Mucosa of gallbladder (tissue), 1 donor: ENCODE measurements at regions not wholly inside any gene's neighbourhood (a gene's known extent, or its start where the extent isn't known, plus 50 kb on each side); places are given as distances from the start of the nearest gene placed in this dataset.
"Not testable (repeated sequence)": the region's sequence is repeated elsewhere in the genome, so short reads cannot be mapped to it uniquely, and the experiment has no call there.

ENCODE experiments used
- DNase-seq: peaks from one replicate; pipeline ENCODE4 v3.0.0-alpha.2; 2020; ENCODE audit warnings: low spot score
- donor health status: DM: no; HTN: no; CAD: no.

DNA sequence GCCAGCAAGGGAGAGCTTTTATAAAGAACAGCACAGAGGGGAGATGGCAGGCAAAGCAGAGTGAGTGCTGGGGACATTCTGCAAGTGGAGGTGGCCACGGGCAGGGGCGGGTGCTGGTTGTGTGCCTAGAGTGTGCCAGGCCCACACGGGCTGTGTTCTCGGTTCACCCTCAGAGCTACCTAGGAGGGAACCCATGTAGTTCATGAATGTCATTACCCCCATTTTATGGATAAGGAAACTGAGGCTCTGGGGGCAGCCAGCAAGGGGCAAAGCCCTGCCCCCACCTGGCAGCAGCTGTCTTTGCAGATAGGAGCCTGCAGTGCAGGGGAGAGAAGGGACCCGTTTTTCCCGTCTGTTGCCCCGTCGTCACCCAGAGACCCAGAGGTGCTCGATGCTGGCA, 85.2 kb upstream of the NCOR2 start:
- DNase-seq = no peak

DNA sequence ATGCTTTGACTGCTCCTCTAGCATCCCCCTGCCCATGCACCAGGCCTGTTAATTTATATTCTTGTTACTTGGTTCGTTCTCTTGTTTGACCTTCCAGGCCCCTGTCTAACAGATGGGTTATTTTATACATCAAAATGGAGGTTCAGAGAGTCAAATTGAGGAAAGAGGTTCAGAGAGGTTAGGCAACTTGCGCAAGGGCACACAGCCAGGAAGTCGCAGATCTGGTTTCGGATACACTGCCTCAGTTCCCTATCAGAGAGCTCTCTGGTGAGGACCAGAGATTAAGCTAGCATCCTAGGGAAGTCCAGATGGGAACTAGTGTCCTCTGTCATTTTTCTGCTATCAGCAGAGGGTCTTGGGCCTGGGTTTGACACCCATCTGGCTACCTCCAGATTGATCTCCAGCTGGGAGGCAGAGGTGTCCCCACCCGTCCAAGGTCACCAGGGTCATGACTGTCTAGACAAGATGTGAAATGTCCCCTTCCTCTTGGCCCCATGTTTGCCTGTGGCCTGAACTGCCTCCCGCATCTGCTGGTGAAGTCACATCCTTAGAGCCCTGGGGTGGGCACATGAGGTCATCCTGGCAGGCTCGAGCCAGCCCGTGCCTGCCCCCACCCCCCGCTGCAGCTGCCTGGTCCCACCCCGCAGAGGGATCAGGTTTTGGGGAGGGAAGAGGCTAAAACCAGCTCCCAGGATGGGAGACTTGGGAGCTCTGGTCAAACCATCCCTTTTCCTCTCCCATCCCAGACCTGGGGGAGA, 84.3 kb upstream of the NCOR2 start:
- no peak for DNase-seq

DNA sequence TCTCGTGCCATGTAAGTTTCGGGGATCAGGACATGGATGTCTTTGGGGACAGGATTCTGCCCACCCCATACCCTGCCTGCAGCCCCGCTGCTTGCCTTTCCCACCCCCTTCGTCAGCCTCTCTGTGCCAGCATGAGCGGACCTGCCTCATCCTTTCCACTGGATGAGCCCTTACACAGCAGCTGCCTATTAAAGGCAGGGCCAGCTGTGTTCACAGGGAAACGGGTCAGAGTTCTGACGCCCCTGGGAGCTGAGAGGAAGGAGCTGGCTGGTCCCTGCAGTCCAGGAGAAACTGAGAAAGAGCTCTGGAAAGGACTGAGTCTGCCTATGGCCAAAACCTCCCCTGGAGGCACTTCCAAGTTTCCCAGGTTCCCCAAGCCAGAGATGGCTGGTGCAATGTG, 83.5 kb upstream of the NCOR2 start:
- DNase-seq = no peak

DNA sequence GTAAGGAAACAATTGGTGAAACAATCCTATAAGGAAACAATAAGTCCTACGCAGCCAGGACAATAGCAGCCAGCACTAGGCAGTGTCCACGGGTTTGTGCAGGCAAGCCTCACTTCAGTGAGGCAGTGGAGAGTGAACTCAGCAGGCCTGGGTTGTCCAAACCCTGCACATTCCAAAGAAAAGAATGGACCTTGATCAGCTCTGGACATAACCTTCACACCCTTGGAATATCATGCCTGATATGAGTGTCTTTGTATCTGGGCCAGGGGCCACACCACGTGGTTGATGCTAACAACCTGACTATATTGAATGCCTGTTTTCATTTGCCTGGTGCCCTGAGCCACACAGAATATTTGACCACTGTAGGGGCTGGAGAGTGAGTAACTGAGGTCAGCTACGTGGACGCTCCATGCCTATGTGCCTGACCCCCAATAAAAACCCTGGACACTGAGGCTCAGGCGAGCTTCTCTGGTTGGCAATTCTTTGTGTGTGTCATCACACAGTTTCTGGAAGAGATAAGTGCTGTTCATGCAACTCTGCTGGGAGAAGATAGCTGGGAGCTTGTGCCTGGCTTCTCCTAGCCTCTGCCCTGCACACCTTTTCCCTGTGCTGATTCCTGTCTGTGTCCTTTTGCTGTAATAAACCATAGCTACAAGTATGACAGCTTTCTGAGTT, 81.4 kb upstream of the NCOR2 start:
- DNase-seq = no peak

DNA sequence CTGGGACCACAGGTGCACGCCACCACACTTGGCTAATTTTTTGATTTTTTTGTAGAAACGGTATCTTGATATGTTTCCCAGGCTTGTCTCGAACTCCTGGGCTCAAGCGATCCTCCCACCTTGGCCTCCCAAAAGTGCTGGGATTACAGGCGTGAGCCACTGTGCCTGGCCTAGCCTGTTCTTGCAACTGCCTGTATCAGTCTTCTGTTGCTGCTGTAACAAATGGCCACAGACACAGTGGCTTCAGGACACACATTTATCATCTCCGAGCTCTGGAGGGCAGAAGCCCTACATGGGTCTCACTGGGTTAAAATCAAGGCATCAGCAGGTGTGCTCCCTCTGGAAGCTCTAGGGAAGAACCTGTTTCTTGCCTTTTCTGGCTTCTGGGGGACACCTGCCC, 79.9 kb upstream of the NCOR2 start:
- DNase-seq = no peak

DNA sequence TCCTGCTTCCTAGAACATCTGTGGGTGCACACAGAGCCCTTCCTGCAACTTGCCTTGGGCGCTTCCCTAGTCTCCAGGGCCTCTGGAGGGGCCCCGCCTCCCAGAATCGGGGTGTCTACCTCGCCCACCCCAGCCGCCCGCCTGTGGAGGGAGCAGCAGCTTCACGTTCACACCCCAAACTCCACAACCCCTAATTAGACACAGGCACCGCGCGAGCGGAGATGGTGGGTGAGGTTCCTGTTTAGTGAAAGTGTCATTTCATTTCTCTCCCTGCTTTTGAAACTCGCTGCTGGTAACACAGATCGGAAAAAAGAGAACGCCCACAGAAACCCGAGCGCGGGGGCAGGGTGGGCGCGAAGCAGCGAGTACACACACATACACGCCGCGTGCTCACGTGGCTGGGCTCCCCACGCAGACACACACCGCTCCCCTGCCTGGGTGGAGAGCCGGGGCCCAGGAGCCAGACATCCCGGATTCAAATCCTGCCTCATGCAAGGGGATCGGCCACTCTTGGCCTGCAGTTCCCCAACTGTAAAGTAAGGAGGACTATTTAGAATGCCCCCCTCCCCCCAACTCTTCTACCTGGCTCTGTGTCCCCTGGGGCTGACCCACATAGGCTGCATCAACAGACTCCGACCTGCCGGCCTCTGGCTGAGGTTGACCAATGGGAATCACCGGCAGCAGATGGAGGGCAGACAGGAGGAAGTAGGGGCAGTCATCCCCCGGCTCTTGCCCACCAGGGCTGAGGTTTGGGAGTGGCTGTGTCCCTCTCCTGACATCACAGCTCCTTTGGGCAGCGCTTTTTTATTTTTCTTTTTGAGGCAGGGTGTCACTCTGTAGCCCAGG, 79.2 kb upstream of the NCOR2 start:
- DNase-seq = no peak

DNA sequence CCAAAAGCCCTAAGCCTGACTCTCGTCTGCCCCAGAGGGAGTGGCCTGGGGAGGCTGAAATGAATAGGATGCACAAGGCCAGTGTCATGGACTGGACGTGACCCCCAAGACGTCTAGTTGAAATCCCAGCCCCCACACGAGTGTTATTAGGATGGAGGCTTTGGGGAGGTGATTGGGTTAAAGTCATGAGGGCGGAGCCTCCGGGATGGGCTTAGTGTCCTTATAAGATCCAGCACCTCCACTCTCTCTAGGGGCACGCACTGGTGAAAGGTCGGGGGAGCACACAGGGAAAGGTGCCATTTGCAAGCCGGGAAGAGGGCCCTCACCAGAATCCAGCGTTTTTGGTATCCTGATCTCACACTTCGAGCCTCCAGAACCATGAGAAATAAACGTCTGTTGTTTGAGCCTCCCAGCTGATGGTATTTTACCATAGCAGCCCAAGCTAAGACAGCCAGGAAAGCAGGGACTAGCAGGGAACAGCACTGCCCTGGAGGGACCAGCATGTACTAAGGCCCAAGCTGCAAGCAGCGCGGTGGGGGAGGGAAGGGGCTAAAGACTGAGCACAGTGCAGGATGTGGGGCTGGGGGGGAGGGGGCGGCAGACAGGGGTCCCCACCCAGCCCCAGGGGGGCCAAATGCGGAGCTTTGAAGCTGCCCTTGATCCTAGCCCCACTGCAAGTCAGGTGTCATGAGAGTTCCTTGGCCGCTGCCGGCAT, 78.3 kb upstream of the NCOR2 start:
- no peak for DNase-seq

DNA sequence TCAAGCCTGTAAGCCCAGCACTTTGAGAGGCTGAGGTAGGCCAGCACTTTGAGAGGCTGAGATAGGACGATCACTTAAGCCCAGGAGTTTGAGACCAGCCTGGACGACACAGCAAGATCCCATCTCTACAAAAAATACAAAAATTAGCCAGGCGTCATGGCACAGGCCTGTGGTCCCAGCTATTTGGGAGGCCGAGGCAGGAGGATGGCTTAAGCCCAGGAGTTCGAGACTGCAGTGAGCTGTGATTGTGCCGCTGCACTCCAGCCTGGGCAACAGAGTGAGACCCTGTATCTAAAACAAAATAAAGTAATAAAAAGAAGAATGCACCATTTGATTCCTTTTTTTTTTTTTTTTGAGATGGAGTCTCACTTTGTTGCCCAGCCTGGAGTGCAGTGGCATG, 76.4 kb upstream of the NCOR2 start:
- not testable (repeated sequence) for DNase-seq

DNA sequence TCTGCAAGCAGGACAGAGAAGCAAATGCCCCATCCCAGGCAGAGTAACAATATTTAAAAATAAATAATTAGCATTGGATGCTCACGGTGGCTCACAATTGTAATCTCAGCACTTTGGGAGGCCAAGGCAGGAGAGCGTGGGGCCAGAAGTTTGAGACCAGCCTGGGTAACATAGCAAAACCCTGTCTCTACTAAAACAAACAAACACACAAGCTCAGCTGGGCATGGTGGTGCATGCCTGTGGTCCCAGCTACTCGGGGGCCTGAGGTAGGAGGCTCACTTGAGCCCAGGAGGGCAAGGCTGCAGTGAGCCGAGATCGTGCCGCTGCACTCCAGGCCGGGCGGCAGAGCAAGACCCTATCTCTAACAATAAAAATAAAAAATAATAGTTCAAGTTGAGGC, 74.7 kb upstream of the NCOR2 start:
- DNase-seq = no peak

DNA sequence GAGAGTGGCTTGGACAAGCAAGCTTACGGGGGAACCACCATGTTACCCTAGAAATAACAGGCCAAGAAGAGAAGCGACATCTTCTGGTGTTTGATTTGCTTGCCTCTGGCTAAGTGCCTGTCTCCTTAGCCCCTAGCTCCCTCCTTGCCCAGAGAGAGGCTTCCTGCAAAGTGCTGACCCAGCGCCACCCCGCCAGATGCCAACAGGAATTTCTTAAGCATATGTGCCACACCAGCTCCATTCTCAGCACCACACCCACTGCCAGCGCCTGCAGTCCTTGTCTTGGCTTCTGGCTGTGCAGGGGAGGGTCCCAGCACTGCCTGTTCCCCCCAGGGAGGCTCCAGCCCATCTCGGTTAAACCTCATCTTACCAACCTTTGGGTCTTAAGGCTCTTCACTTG, 74.2 kb upstream of the NCOR2 start:
- no peak for DNase-seq

DNA sequence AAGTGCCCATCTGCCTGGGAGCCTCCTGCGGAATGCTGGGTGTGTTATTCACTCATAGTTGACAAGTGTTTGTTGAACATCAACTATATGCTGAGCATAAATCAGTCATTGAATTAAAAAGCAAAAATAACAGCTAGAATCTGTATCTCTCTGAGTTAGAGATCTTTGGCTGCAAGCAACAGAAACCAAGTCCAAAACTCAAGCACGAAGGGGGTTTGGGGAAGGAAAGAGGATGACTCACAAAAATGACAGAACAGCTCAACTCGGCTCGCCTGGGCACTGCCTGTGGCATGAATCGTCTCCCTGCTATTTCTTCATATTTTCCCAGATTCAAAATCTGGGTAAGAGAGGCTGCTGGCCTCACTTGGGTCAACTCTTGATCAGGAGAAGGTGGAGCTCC, 72.6 kb upstream of the NCOR2 start:
- DNase-seq = no peak

DNA sequence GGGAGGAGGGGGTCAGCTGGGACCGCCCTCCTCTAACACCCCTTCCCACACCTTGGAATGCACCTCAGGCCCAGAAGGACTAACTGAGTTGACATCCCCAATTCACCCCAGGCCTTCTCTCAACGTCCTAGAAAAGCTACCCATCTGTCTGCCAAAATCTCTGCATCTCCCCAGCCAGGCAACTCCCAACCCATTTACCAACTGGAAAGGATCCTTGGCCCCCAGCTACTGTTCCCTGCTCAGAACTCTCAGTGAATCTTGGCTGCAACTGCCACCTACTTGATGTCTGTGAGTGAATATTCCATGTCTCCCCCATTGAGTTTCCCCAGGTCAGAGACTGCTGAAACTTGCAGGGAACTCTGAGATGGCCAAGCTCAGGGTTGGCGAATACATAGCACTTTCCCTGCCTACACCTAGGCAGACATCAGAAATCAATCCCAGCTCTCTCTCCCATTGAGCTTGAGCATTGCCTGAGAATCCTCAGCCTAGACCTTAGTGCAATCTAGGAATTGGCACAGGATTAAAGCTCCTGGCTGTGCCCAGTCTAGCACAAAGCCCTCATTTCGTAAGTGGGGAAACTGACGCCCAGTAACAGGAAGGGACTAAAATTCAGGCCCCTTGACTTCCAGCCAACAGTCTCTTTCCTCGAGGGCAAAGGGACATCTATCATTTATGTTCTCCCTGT, 71.9 kb upstream of the NCOR2 start:
- DNase-seq = no peak

DNA sequence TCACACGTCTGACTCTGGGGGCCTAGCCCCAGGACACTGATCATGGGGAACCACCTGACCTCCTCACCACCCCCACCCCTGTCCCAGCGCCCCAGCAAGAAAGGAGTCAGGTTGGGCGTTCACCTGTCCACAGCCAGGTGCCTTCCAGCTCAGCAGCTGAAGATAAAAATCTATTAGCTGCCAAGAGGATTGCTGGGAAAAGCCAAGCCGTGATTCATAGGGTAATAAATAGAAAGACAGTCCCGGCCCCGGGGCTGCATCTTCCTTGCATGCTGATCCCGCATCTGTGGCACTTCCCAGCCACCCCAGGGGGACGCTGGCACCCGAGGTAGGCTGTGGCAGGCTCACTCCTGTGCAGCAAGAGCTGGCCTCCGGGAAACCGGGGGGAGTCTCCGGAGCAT, 70.2 kb upstream of the NCOR2 start:
- no peak for DNase-seq

DNA sequence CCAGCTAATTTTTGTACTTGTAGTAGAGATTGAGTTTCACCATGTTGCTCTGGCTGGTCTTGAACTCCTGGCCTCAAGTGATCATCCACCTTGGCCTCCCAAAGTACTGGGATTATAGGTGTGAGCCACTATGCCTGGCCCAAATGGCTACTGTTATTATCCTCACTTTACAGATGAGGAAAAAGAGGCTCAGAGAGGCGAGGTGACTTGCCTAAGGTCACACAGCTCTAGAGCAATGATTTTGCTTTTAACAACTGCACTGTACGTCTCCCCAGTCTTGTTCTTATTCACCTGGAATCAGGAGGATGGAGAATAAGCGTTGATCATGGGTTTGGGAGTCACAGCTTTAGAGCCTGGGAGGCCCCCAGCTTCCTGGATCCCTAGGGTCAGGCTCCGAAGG, 69.8 kb upstream of the NCOR2 start:
- DNase-seq = no peak

DNA sequence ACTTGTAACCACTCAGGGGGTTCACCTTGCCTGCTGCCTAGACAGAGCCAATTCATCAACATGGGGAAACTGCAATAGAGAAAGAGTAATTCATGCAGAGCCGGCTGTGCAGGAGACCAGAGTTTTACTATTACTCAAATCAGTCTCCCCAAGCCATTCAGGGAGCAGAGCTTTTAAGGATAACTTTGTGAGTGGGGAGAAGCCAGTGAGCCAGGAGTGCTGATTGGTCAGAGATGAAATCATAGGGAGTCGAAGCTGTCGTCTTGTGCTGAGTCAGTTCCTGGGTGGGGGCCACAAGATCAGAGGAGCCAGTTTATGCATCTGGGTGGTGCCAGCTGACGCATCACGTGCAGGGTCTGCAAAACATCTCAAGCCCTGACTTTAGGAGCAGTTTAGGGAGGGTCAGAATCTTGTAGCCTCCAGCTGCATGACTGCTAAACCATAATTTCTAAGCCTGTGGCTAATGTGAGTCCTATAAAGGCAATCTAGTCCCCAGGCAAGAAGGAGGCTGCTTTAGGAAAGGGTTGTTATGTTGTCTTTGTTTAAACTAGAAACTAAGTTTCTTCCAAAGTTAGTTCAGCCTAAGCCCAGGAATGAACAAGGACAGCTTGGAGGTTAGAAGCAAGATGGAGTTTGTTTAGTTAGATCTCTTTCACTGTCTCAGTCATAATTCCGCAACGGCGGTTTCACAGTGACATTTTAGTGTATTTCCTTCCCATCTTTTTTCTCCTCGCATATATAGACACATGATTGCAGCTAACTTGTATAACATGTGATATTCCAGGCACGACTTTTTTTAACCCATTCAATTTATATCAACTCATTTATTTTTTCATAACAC, 68.9 kb upstream of the NCOR2 start:
- peak; percentile 37 for DNase-seq

DNA sequence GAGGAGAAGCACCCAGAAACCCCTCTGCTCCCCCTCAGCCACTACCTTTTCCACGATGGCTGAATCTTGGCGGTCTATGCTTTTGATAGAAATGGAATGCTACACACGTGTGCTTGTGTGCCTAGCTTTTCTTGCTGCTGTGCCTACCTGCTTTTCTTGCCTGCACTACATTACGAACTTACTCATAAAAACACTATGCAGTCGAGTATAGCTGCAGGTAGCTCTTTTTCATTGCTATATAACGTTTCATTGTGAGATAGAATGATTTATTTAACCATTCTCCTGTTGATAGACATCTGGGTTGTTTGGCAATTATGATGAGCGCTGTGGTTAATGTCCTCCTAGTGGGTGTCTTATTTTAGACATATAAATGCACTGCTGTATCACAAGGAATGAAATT, 67.9 kb upstream of the NCOR2 start:
- no peak for DNase-seq

DNA sequence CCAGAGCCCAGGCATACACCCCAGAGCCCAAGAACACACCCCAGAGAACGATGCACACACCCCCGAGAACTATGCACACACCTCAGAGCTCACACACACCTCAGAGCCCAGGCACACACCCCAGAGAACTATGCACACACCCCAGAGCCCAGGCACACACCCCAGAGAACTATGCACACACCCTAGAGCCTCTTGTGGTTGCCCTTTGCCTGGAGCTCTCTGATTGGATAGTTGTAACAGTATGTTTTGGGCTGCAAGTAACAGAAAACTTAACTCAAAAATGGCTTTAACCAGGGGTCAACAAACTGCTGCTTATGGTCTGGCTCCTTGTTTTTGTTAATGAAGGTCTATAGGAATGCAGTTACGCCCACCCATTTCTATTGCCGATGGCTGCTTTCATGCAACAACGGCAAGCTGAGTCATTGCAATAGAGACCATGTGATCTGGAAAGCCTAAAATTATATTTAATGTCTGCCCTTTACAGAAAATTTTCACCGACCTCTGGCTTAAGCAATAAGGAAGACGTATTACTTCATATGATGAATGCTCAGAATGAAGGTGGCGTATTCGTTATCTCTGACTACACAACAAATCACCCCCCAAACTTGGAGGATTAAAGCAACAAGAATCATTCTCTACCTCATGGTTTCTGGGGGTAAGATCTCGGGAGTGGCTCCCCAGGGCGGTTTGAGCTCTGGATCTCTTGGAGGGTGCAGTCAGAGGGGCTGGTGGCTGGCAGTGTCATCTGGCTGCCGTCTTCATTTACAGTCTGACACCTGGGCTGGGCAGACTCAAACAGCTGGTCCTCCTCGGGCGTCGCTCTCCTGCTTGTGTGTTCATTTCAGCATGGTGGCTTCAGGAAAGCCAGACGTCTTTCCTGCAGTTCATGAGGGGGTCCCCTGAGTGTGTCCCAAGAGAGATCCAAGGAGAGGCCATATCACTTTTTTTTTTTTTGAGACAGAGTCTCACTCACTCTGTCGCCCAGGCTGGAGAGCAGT, 66.3 kb upstream of the NCOR2 start:
- no peak for DNase-seq

DNA sequence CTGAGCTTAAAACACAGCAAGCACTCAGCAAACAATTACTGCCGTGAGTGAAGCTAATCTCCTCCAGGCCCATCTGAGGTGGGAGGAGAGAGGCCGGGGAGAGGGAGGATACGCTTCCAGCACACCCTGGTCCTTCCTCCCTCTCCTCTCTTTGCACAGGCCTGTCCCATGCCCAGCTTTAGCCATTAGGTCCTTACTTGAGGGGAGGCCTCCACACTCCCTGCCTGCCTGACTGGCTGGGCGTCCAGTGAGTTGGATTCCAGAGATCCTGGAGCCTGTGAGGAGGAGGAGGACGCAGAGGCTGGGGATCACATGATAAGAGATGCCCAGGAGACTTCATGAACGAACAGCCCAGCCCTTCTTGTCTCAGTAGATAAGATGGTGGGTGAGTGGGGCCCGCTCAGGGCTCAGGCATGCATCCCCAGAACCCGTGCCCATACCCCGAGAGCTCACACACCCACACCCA, 65.1 kb upstream of the NCOR2 start:
- DNase-seq = no peak

DNA sequence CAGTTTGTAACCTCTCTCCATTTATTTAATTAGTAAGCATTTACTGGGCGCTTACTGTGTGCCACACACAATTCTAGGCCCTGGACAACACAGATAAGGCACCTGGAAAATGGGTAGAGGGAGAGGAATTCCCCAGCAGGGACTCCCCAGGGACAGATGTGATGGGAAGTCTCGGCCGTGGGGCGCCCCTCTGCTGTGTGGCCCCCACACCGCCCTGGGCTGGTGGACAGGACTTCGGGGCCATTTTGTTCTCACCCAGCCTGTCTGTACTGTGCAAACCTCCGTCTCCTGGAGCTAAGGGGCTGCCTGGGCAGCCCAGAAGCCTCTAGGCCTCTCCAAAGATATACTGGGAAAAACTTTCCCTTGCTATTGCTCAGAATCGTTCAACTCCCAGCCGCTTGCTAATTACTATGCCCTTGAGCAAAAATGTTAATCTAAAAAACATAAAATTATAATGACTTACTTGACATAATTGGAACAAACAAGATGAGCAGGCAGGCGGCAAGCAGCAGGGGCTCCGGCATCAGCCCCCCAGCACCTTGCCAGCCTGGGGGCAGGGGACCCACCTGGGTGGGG, 64.4 kb upstream of the NCOR2 start:
- DNase-seq = no peak
